Bronchial epithelial cell (primary cell): ENCODE measurements at regions not wholly inside any gene's neighbourhood (a gene's known extent, or its start where the extent isn't known, plus 50 kb on each side); places are given as distances from the start of the nearest gene placed in this dataset.

Experiments used
- DNase-seq: peaks from one replicate; pipeline ENCODE4 v3.0.0-alpha.2; 2010; ENCODE audit warnings: low read depth
- FAIRE-seq: peaks from 2 replicates; lab custom pipeline; 2011; peaks lifted over from hg19 to GRCh38; lab: Jason Lieb, UNC
- H3K27me3 ChIP-seq: 2 replicates; pipeline ENCODE4 v1.5.1; 2011; ENCODE audit warnings: low read length; ENCODE audit not compliant: control insufficient read depth, insufficient read depth
- H3K36me3 ChIP-seq: 2 replicates; pipeline ENCODE4 v1.5.1; 2011; ENCODE audit warnings: low read length; ENCODE audit not compliant: control insufficient read depth, insufficient read depth
- H3K4me3 ChIP-seq: 2 replicates; pipeline ENCODE4 v1.5.1; 2011; ENCODE audit warnings: mild to moderate bottlenecking, low read depth, low read length, control low read depth
- TF ChIP-seq, protein P1 (sequence below): IDR thresholded peaks from 2 replicates; pipeline ENCODE4 v1.5.1; 2011; ENCODE audit warnings: mild to moderate bottlenecking, moderate library complexity, low read length, control low read depth, inconsistent platforms; ENCODE audit not compliant: insufficient read depth, severe bottlenecking

GRCh38 chr12:126719912-126720705 lies 1546.9 kb upstream of the TMEM132C start:
- FAIRE-seq (no peak), DNase-seq (no peak)
- Histone ChIP-seq H3K36me3 (no peaks in the 10 kb centered on the region), H3K4me3 (no peak overlapping the region), H3K27me3 (no peaks in the 10 kb centered on the region)
- TF ChIP-seq, protein P1, sequence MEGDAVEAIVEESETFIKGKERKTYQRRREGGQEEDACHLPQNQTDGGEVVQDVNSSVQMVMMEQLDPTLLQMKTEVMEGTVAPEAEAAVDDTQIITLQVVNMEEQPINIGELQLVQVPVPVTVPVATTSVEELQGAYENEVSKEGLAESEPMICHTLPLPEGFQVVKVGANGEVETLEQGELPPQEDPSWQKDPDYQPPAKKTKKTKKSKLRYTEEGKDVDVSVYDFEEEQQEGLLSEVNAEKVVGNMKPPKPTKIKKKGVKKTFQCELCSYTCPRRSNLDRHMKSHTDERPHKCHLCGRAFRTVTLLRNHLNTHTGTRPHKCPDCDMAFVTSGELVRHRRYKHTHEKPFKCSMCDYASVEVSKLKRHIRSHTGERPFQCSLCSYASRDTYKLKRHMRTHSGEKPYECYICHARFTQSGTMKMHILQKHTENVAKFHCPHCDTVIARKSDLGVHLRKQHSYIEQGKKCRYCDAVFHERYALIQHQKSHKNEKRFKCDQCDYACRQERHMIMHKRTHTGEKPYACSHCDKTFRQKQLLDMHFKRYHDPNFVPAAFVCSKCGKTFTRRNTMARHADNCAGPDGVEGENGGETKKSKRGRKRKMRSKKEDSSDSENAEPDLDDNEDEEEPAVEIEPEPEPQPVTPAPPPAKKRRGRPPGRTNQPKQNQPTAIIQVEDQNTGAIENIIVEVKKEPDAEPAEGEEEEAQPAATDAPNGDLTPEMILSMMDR = no peak

DNA sequence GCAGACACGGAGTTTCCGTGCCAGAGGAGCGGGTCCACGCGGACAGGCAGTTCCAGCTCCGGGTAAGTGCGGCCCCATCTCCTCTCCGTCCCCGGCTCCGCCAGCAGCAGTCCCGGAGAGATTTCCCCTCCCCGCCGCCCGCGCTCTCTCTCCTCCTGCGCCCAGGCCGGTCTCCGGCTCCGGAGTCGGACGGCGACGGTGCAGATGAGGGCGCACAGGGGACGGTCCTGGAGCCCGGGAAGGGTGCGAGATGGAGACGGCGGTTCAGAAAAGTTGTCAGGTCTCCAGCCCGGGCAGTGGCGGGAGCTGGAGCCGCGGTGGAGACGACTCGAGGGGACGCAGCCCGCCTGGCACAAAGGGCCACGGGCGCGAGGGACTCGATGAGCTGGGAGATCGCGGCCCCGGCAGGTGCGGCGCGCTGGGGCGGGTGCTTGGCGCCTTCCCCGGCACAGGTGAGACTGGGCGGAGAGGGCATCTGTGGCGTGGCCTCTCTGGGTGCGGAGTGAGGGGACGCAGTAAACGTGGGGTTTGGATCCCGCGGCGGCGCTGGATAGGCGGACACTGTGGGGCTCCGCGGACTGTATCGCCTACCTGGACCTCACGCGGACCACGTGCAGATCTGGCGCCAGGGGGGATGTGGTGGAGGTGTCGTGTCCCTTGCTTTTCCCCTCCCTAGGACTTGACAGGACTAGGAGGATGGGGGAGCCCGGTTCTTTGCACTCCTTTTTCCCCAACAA lies 1540.3 kb upstream of the TMEM132C start:
- Histone ChIP-seq H3K27me3 (no peaks in the 10 kb centered on the region), H3K36me3 (no peaks in the 10 kb centered on the region), H3K4me3 (no peak overlapping the region)
- DNase-seq (no peak), FAIRE-seq (no peak)
- TF ChIP-seq, protein P1 = no peak

GRCh38 chr12:126727218-126728075 lies 1539.5 kb upstream of the TMEM132C start:
- TF ChIP-seq, protein P1 = no peak
- H3K27me3 ChIP-seq = no peaks in the 10 kb centered on the region
- H3K36me3 ChIP-seq = no peaks in the 10 kb centered on the region
- DNase-seq (no peak), FAIRE-seq (no peak)
- H3K4me3 ChIP-seq = no peak overlapping the region

- no peak overlapping the region for H3K4me3 ChIP-seq
- H3K36me3 ChIP-seq = no peaks in the 10 kb centered on the region
- TF ChIP-seq, protein P1 = no peak
- FAIRE-seq (no peak), DNase-seq (no peak)
- H3K27me3 ChIP-seq = no peaks in the 10 kb centered on the region
These were observed 1532.7 kb upstream of the TMEM132C start for GRCh38 chr12:126734296-126734695.

DNA sequence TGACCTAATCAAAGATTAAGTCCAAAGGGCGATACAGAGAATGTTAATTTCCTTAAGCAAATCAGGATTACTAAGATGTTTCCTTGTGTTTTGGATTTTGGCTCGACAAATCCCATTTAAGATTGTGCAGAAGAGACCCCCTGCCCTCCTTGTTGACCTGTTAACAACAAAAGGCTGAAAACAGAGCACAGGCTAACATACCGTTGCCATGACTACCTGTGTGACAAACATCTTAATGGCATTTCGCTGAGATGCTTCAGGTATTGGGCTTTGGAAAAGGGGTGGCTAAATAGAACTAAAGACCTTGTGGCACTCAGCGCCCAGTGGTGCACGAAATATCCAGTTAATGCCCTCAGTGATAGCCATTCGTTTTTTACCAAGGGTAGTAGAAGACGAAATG lies 1532.3 kb upstream of the TMEM132C start:
- DNase-seq = no peak
- Histone ChIP-seq H3K4me3 (no peak overlapping the region), H3K36me3 (no peaks in the 10 kb centered on the region), H3K27me3 (no peaks in the 10 kb centered on the region)
- no peak for FAIRE-seq
- TF ChIP-seq, protein P1 = no peak
